HUES48 (cell line): ENCODE measurements at regions not wholly inside any gene's neighbourhood (a gene's known extent, or its start where the extent isn't known, plus 50 kb on each side); places are given as distances from the start of the nearest gene placed in this dataset.
"Not testable (repeated sequence)": the region's sequence is repeated elsewhere in the genome, so short reads cannot be mapped to it uniquely, and the experiment has no call there.

Experiments used
- H3K27ac ChIP-seq: one replicate; pipeline ENCODE4 v1.7.0; 2013; ENCODE audit warnings: low read depth, low read length, inconsistent platforms
- H3K27me3 ChIP-seq: 2 replicates; pipeline ENCODE4 v1.6.1; 2013; ENCODE audit warnings: mild to moderate bottlenecking, low read length; ENCODE audit not compliant: control insufficient read depth, insufficient read depth
- H3K36me3 ChIP-seq: 2 replicates; pipeline ENCODE4 v1.6.1; 2013; ENCODE audit warnings: low read length; ENCODE audit not compliant: control insufficient read depth, insufficient read depth
- H3K4me1 ChIP-seq: 2 replicates; pipeline ENCODE4 v1.6.1; 2013; ENCODE audit warnings: mild to moderate bottlenecking, low read length; ENCODE audit not compliant: control insufficient read depth, insufficient read depth
- H3K4me3 ChIP-seq: 2 replicates; pipeline ENCODE4 v1.5.1; 2013; ENCODE audit warnings: mild to moderate bottlenecking, low read depth, low read length
- H3K9ac ChIP-seq: 2 replicates; pipeline ENCODE4 v1.6.1; 2013; ENCODE audit warnings: mild to moderate bottlenecking, low read depth, low read length, moderate library complexity
- H3K9me3 ChIP-seq: 2 replicates; pipeline ENCODE4 v1.6.1; 2013; ENCODE audit warnings: low read length; ENCODE audit not compliant: control insufficient read depth, insufficient read depth

- no peak overlapping the region for H3K27ac ChIP-seq
- H3K9ac ChIP-seq: no peak overlapping the region
- H3K4me3 ChIP-seq: no peak overlapping the region
- H3K27me3 ChIP-seq: no peaks in the 10 kb centered on the region; the same call in 1 of the 2 replicates
- no peaks in the 10 kb centered on the region for H3K4me1 ChIP-seq
- H3K9me3 ChIP-seq: no peaks in the 10 kb centered on the region
- no peaks in the 10 kb centered on the region for H3K36me3 ChIP-seq
Observed at GRCh38 chr12:114580306-114580705, 103.7 kb downstream of the TBX3 start.

- no peak overlapping the region for H3K9ac ChIP-seq
- no peaks in the 10 kb centered on the region for H3K36me3 ChIP-seq
- H3K27ac ChIP-seq: no peak overlapping the region
- H3K27me3 ChIP-seq: no peaks in the 10 kb centered on the region; the same call in 1 of the 2 replicates
- no peaks in the 10 kb centered on the region for H3K9me3 ChIP-seq
- no peak overlapping the region for H3K4me3 ChIP-seq
- no peaks in the 10 kb centered on the region for H3K4me1 ChIP-seq
Observed at GRCh38 chr12:114579389-114579788, 104.6 kb downstream of the TBX3 start.

DNA sequence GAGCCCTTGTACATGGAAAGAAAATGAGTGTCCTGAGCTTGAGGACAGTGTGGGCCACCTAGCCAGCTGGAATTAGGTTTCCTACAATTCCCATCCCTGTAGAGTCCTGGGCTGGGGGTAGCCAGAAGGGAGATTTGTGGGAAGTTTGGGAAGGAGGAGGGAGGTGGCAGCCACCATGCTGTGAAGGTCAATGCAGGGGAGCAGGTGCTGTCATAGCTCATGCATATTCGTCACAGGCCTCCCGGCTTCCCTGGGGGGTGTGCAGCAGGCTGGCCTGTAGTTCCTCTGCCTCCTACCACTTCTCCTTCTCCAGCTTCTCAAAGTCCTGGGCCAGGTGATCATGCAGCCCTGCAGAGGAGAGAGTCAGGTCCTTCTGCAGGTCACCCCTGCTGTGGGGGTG lies 121.3 kb downstream of the TBX3 start:
- Histone ChIP-seq H3K27me3 (no peaks in the 10 kb centered on the region), H3K4me3 (no peak overlapping the region), H3K36me3 (no peaks in the 10 kb centered on the region), H3K9me3 (no peaks in the 10 kb centered on the region), H3K27ac (no peak overlapping the region), H3K4me1 (peaks cover 11% of the 10 kb centered on the region; the same call in 1 of the 2 replicates), H3K9ac (no peak overlapping the region)

DNA sequence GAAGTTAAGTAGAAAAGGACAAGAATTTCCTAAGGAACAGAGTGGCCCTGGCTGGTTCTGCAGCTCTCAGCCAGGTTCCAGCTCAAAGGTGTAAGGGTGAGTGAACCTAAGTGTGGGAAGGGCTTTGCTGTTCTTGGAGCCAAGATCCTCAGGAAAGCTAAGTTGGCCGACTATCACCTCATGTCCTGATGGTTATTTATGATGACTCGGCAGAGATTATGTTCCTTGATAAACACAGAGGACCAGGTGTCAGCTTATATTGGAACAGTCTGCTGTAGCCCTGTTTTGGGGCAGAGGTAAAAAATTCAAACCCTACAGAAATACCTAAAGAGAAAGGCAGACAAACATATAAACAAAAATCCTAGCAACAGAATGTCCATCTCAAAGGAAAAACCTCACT lies 128.5 kb downstream of the TBX3 start:
- H3K27ac ChIP-seq: no peak overlapping the region
- no peak overlapping the region for H3K9ac ChIP-seq
- no peaks in the 10 kb centered on the region for H3K36me3 ChIP-seq
- no peaks in the 10 kb centered on the region for H3K27me3 ChIP-seq
- H3K4me1 ChIP-seq: no peaks in the 10 kb centered on the region
- H3K4me3 ChIP-seq: no peak overlapping the region
- H3K9me3 ChIP-seq: no peaks in the 10 kb centered on the region

GRCh38 chr12:114547636-114548035 lies 136.3 kb downstream of the TBX3 start:
- no peak overlapping the region for H3K9ac ChIP-seq
- no peak overlapping the region for H3K4me3 ChIP-seq
- H3K9me3 ChIP-seq: no peaks in the 10 kb centered on the region
- no peaks in the 10 kb centered on the region for H3K36me3 ChIP-seq
- H3K4me1 ChIP-seq: no peaks in the 10 kb centered on the region
- no peak overlapping the region for H3K27ac ChIP-seq
- H3K27me3 ChIP-seq: no peaks in the 10 kb centered on the region

DNA sequence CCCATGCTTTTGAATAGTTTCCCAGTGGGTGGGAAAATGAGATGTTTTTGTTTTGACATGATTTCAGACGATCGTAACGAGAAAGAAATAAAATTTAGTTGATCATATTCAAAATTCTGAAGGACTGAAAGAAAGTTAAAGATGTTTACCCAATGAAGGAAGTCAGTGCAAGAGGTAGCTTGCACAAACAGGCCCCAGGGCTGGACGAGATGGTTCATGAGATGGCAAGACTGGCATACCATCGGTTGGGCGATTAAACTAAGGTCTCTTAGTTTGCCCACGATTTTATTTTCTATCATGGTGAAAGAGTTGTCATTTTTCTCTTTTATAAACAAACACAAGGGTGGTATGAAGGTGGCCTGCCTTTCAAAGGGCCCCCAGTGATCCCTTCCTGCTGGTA lies 124.5 kb upstream of the TBX5 start:
- Histone ChIP-seq H3K36me3 (no peaks in the 10 kb centered on the region), H3K27me3 (no peaks in the 10 kb centered on the region), H3K27ac (no peak overlapping the region)

DNA sequence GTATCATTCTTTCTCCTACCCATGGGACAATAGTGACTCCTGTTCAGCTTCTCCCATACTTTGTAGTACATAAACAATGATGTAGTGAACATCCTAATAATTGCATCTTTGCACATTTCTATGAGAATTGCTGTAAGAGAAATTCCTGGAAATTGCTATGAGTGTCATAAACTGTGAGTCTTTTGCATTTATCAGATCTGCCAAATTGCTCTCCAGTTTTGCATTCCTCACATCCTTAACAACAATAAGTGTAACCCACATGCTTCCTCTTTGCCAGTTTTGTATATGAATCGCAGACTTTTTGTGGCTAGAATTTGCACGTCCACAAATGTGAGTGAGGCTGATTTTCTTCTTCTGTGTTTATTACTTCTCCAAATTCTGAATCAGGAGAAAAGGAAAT lies 124.0 kb upstream of the TBX5 start:
- no peaks in the 10 kb centered on the region for H3K27me3 ChIP-seq
- no peaks in the 10 kb centered on the region for H3K4me1 ChIP-seq
- no peak overlapping the region for H3K4me3 ChIP-seq
- H3K9me3 ChIP-seq: no peaks in the 10 kb centered on the region
- H3K9ac ChIP-seq: no peak overlapping the region
- H3K36me3 ChIP-seq: no peaks in the 10 kb centered on the region
- H3K27ac ChIP-seq: no peak overlapping the region

More for the DNA sequence above, 124.5 kb upstream of the TBX5 start:
- Histone ChIP-seq H3K4me3 (no peak overlapping the region), H3K9ac (no peak overlapping the region), H3K9me3 (no peaks in the 10 kb centered on the region), H3K4me1 (no peaks in the 10 kb centered on the region)

- H3K9me3 ChIP-seq: no peaks in the 10 kb centered on the region
- H3K9ac ChIP-seq: no peak overlapping the region
- H3K36me3 ChIP-seq: no peaks in the 10 kb centered on the region
- no peak overlapping the region for H3K27ac ChIP-seq
- H3K4me1 ChIP-seq: no peaks in the 10 kb centered on the region
- no peaks in the 10 kb centered on the region for H3K27me3 ChIP-seq
- no peak overlapping the region for H3K4me3 ChIP-seq
Observed at GRCh38 chr12:114528766-114529165, 122.8 kb upstream of the TBX5 start.

- H3K27me3 ChIP-seq, H3K9ac ChIP-seq: not testable (repeated sequence)
Observed at GRCh38 chr12:114521160-114521559, 115.2 kb upstream of the TBX5 start.

DNA sequence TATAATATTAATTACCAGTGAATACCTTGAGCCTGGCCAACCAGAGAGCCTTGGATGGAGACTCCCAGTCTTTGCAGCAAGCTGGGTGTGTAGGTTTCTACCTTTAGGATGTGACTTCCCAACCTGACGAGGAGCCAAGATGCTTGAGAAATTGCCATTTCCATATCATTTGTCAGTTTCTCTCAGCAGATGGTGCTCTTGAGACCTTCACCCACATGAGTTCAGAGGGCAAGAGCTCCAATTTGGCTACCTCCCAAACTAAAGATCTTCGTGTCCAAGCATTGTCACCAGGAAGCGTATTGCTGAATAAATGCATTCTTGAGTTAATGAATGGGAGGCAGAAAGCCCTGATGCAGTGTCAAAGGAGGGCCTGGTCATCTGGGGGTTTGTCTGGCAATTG lies 106.4 kb upstream of the TBX5 start:
- Histone ChIP-seq H3K4me3 (no peak overlapping the region), H3K36me3 (no peaks in the 10 kb centered on the region), H3K9ac (no peak overlapping the region), H3K27me3 (peaks cover 9% of the 10 kb centered on the region; the same call in 1 of the 2 replicates), H3K4me1 (no peaks in the 10 kb centered on the region), H3K27ac (no peak overlapping the region), H3K9me3 (no peaks in the 10 kb centered on the region)

More at GRCh38 chr12:114521160-114521559, 115.2 kb upstream of the TBX5 start:
- H3K9me3 ChIP-seq, H3K4me1 ChIP-seq, H3K4me3 ChIP-seq, H3K27ac ChIP-seq, H3K36me3 ChIP-seq: not testable (repeated sequence)

- no peaks in the 10 kb centered on the region for H3K4me1 ChIP-seq
- no peak overlapping the region for H3K27ac ChIP-seq
- H3K27me3 ChIP-seq: peaks cover 41% of the 10 kb centered on the region
- H3K4me3 ChIP-seq: no peak overlapping the region
- H3K9me3 ChIP-seq: no peaks in the 10 kb centered on the region
- H3K36me3 ChIP-seq: no peaks in the 10 kb centered on the region
- no peak overlapping the region for H3K9ac ChIP-seq
Observed at GRCh38 chr12:114508529-114509129, 102.7 kb upstream of the TBX5 start.
